Hematopoietic multipotent progenitor cell (in vitro differentiated cells): ENCODE measurements at regions not wholly inside any gene's neighbourhood (a gene's known extent, or its start where the extent isn't known, plus 50 kb on each side); places are given as distances from the start of the nearest gene placed in this dataset.
"Not testable (repeated sequence)": the region's sequence is repeated elsewhere in the genome, so short reads cannot be mapped to it uniquely, and the experiment has no call there.

Experiments
- DNase-seq, 3 donors: peaks; one replicate each; pipeline ENCODE4 v3.0.0-alpha.2; 2011 to 2015; ENCODE audit warnings: low read depth in 2 of 3, low spot score in 2 of 3

DNA sequence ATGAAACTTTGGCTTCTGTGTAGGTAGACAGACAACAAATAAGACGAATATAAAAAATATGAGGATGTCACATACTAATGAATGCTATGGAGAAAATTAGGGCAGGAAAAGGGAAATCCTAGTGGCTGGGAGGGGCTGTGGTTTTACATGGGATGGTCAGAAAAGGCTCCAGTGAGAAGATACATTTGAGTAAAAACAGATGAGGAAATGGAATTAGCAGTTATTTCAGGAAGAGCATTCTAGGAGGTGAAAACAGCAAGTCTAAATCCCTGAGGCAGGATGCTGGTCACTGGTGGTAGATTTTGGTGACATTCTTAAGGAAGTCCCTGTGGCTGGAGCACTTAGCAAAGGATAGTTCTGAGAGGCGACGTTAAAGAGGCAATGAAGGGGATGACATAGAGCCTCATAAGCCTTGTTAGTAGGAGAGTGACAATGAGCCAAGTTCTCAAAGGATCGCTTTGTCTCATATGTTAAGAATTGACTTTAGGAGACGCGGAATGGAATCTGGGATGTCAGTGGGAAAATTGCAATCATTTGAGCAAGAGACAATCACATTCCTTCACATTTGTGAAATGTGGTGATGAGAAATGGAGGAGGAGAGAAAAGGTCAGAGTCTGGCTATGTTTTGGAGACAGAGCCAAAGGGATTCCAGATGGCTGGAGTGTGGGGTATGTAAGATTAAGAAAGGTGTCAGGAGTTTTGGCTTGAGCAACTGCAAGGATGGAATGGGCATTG lies 384.7 kb upstream of the FZD8 start:
- DNase-seq: no peak

DNA sequence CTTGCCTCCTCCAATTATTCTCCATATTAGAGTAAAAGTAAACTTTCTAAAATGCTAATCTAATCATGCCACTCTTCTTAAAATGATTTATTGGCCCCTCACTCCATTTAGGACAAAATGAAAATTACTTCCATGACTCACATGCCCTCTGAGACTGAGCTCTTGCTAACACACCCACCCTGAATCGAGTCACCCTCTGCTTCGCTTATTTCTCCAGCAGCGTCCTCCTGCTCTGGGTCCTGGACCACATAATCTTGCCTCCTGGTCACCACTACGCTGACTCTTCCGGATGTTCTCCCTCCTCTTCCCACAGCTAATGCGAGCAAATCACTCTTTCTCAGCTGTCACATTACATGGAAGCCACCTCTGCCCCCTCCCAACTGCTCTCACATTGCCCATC lies 384.0 kb upstream of the FZD8 start:
- DNase-seq: no peak

DNA sequence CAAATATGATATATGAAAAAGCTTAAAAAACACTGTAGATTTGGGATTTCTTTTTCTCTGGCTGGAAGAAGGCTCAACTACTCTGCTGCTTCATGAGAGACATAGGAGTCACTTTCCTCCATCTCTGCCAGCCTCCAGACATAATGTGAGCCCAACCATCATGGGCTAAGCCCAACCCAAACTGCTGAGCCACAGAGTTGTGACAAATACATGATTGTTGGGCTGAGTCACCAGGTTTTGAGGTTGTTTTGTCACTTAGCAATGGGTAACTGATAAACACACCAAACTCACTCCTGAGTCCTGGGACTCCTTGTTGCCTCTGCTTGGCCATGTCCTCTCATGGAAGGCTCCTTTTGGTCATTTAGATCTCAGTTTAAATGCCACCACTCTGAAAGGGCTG lies 381.8 kb upstream of the FZD8 start:
- DNase-seq: no peak

DNA sequence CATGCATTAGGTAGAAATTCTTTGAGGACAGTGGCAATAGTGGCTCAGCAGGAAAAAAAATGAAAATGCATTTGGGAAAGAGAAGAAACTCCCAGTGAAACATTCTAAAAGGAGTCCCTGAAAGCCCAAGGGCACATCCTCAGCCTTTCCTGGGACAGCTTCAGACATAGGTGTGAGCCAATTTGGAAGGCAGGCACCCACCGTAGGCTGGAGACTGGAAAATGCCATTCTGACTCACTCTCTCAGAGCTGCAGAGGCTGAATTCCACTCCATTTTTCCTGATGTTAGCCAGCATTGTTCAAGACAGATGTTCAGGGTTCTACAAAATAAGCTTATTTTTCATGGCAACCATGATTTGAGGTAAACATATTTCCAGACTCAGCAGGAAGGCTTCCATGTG lies 379.0 kb upstream of the FZD8 start:
- no peak for DNase-seq

DNA sequence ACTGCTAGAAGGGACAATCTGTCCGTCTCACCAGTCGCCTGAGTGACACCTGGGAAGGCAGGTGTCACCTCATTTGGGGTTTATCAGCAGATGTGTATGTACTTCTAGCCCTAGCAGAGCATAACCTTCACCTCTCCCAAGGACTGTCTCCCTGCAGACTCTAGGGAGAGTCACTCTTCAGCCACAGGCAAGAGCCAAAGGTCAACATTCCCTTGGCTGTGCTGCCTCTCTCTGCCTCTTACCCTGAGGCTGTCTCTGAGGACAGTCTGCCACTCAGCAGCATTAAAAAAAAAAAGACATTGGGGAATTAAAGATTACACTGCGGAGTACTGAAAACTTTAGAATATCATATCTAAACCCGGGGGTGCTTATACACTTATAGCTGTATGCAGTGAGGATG lies 377.7 kb upstream of the FZD8 start:
- DNase-seq: no peak

DNA sequence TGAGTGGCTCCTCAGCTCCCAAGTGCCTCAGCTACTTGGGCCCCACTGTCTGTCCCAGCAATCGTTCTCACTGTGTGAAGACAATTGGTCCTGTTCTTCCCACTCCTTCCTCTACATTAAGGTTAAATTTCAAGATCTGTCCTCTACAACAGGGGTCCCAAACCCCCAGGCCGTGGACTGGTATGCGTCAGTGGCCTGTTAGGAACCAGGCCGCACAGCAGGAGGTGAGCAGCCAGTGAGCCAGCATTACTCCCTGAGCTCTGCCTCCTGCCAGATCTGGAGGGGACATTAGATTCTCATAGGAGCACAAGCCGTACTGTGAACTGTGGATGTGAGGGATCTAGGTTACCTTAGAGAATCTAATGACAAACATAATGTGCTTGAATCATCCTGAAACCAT lies 376.9 kb upstream of the FZD8 start:
- no peak for DNase-seq

DNA sequence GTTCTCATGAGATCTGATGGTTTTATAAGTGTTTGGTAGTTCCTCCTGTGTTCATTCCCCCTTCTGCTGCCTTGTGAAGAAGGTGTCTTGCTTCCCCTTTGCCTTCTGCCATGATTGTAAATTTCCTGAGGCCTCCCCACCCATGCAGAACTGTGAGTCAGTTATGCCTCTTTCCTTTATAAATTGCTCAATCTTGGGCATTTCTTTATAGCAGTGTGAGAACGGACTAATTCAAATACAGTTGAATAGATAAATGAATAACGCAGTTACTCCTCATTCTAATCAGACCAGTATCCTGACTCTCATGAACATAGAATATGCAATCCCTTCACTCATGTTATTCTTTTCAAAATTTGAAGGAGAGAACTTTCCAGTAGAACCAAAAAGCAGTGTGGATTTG lies 375.0 kb upstream of the FZD8 start:
- DNase-seq: no peak

DNA sequence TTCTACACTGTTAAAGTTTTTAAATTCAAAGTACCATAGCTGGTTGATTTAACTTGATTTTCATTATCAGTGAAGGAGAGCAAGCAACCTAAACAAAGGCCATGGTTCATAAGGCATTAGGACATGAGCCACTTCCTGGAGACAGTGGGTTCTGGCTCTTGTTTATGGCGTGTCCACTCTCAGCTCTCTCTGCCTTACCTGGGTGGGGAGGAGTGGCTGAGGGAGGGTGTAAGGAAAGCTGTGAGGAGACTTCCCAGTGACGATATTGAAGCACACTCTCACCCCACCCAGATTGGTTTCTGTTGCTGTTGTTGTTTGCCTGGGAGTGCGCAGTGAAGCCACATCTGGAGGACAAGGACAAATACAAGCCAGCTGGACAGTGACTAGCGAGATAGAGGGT lies 365.3 kb upstream of the FZD8 start:
- no peak for DNase-seq

DNA sequence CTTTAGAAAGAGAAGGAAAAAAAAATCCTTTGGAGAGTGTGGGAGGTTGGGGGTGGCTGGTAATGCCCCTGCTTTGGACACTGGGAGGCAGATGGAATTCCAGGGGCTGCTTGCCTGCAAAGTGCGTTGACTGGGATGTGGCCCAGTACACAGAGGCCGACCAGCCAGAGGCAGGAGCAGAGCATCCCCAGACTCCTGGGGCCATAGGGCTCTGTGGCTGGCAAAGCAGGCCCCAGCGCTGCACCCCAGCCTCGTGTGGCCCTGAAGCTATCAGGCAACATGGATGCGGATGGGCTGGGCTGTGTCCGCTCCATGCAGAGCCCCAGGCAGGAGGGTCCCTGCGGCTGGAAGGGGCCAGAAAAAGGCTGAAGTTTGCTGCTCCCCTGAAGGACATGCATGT lies 361.6 kb upstream of the FZD8 start:
- no peak for DNase-seq

DNA sequence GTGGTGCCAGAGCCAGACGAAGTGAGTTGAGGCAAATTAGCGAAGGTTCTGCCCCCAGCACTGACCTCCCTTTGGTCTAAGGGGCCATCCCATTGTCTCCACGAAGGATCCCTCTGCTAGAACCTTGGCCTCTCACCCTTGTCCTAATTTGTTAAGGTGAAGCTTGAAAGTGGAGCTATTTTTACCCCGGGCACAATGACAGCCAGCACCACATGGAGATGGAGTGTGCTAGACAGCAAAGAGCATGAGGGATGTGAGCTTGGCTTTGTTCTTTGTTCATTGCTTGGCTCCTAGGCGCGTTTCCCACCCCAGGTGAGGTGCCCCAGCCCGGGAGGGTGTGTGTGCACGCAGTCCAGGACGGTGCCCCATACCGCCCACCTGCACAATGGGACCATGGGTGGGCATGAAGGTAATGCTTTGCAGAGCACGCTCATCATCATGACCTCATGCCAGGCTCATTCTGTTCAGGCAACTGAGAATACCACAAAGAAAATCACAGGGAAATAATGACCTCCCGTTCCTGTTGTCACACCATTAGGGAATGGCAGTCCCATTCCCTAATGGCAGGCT lies 361.0 kb upstream of the FZD8 start:
- no peak for DNase-seq

DNA sequence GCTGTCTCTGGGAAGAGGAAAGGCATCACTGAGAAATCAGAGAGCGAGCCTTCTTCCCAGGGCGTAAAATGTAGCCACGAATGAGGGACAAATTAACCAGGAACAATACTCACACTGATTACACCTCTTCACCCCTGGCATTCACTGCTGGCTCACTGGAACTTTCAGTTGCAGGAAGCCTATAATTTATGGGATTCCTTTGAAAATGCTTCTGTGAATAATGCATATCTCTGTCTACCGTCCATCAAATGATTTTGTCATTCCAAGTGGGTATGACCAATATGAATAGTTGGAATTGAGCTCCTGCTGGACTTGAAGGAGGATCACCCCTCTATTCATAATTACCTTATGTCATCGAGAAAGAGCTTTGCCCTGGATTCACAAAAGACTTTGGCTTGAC lies 360.3 kb upstream of the FZD8 start:
- no peak for DNase-seq

DNA sequence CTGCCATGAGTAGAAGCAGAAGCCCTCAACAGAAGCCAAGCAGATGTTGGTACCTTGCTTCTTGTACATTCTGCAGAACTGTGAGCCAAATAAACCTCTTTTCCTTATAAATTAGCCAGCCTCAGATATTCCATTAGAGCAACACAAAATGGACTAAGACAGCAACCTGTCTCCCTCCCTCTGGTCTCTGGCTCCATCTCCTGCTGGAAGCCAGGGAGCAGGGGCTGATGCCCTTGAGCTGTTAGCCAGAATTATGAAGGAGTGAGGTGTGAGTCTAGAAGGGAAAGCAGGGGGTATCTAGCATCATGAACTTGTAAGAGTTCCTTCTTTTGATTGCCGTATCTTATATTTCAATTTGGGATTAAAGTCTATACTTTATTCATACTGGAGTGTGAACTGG lies 358.7 kb upstream of the FZD8 start:
- not testable (repeated sequence) for DNase-seq

DNA sequence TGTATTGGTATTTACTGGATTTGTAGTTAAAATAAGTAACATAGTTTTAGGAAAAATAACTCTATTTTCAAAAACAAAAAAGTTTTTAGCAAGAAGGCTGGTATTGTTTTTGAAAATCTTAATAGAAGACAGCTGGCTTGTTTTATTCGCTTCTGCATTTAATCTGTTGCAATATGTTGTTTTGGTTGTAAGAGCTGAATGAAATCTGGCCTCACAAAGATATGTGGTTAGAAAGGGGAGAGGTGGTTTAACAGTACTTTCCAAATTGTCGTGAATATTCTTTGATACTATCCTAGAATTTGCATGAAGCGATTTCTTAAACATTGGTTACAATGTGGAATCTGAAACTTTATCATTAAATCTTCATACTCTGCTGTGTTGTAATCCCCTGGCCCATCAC lies 355.9 kb upstream of the FZD8 start:
- DNase-seq: no peak

DNA sequence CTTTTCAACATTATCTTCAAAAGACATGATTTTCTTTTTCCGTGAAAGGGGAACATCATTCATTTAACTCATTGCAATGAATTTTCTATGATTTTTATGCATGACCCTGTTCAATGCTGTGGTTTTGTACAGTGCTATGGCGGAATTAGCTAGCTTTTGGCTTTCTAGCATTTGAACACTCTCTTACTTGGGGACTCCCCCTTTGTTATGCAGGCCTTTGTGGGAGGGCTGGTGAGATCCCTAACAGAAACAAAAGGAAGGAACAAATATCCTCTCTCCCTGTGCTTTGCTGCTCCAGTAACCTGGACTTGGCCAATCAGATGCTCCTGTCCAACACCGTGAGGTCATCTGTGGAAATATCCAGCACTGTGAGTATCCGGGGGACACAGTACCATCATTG lies 353.4 kb upstream of the FZD8 start:
- no peak for DNase-seq

DNA sequence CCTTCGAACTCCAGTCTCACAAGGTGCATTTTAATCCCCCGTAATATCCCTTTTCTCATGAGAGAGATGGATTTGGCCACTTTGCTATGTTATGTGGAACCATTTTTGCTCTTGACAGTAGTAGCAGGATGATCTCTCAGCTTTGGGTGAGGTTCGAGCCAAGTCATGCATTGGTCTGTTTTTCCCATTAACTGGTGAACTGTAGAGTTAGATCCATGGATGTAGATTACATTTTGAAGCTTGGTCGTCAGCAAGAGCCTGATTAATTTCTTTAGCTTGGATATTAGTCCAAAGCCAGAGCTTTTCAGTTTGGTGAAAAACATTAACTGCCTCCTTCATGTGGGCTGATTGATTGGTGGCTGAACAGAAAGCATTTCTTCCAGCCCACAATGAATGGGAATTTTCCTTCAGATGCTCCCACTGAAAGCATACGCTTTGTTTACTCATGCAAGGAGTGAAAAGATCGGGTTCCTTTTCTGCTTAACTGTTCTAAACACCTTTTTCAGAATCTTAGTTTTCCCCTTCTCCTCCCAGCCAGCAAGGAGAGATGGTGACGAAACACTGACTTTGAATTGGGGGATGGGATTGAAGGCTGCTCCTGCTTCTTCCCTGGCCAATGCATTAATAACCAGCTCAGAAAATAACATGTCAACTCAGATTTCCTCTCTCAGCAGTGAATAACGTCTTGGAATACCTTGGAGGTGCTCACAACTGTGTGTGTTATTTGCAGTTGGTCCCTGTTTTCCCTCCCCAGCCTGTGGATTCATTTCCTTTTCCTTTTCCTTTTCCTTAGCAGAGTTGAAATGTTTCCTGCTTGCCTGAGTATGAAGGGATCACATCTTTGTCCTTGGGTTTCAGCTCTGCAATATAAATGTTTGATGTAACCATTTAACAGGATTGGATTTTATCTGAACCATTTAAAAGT lies 351.8 kb upstream of the FZD8 start:
- no peak for DNase-seq

DNA sequence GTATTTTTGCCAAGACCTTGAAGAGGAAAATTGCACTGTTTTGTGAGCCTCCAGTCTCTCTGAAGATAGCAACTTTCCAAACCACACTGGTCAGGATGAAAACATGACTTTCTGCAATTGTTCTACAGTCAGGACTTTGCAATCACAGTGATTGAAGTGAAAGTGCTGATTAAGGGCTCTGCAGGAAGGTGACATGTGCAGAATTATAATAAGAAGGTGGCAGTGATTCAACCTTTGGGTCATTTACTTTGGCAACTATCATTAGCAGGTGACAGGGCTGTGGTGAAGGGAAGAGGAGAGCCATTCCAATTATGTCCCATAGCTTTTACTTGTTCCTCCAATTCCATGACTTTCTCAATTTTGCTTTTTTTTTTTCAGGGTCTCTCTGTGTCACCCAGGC lies 350.0 kb upstream of the FZD8 start:
- no peak for DNase-seq

DNA sequence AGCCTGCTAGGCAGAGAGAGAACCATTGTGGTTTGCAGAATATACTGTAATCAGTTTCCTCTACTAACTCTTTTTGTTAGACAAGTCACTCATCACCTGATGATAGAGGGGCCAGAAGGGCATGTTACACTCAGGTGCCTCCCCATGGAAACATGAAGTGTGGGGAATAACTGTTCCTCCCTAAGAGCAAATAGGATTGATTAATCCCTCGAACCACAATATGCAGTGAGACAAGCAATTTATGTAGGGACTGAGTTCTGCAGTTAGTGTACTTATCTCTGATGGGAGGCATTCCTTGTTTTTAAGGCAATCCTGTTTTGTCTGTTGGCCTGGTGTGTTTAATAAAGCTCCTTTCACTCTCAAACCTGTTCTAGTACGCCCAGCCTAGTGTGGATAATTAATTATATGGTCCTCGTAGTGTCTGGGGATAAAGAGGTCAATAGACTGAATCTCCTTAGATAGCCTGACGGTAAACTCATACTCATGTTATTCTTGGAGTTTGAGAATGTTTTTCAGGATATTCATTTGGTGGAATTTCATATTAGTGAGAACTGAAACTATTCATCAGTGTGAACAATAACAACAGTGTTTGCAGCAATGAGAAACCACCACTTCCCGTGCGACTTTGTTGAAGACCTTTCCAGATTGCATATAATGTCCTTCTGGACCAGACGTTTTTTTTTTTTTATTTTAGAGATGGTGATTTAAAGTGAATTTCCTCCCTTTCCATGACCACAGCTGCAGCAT lies 344.8 kb upstream of the FZD8 start:
- DNase-seq: no peak

DNA sequence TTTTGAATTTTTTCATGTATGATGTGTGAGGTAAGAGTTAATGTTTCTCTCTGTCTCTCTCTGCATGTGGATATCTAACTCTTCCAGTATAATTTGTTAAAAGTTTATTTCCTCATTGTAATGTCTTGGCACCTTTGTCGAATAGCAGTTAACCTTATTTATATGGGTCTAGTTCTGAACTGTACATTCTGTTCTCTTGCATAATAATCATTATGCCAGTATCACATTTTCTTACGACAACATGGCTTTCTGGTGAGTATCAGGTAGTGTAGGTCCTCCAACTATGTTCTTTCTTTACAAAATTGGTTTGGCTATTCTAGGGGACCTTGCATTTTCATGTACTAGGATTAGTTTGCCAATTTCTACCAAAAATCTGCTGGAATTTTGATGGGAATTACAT lies 337.0 kb upstream of the FZD8 start:
- DNase-seq: no peak

DNA sequence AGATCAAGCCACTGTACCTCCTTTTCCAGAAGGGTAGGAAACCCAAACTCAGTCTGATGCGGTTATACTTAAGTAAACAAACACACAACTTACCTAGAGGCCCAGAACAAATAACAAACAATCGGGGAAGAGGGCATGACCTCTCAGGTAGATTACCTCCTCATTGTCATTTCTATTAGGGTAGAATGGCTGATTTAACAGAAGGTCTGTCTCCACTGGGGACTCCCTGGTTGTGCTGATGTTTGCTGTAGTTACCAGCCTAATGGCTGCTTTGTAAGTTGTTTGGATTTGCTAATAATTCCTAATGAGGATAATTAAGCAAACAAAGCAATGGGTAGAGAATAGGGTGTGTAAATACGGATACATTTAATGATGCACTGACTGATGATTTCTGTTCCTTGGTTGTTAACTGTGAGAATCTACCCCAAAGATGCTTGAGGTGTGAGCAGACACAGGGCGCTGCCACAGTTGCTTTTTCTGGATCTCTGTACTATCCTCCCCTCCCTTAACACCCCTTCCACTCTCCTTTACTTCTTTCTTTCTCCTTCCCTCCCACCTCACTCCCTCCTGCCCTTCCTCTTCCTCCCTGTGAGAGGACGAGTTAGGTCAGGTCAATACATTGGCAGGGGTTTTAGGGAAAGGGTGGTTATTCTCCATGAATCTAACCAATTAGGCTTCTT lies 332.0 kb upstream of the FZD8 start:
- not testable (repeated sequence) for DNase-seq

DNA sequence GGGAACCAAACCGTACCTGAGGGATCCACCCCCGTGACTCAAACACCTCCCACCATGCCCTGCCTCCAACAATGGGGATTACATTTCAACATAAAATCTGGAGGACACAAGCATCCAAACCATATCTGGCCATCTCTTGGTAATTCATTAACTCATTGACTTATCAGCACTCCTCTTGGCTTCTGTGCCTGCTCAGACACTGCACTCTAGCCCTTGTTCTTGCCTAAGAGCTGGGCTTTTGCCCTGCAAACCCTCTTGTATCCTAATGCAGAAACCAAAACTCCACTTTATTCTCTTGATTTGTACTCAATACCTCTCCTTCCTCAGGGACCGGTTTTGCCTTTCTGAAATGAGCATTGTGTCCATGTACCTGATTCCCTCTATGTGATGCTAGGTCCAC lies 330.2 kb upstream of the FZD8 start:
- no peak for DNase-seq

DNA sequence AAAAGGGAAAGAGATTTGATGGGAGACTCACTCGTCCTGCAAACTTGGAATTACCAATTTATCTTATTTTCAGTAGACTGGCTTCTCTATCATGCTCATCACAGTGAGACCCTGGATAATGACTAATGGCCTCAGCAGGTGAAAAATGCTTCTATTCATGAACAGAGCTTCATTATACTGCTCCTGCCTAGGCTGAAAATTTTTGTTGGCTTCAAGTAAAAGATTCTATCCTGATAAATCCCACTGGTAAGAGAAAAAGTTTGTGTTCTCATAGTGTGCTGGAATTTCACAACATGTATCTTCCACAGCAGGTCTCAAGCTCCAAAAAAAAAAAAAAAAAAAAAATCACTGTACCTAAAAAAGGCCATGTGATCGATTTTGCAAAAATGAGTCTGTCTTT lies 329.3 kb upstream of the FZD8 start:
- no peak for DNase-seq
